ENCODE measurements at regions not wholly inside any gene's neighbourhood (a gene's known extent, or its start where the extent isn't known, plus 50 kb on each side); places are given as distances from the start of the nearest gene placed in this dataset.

GRCh38 chr3:59654123-59654479 is 604.3 kb upstream of the CFAP20DC start:
- TF ChIP-seq POLR2A (IDR thresholded peaks at IDR 0.05): no peak
- TF ChIP-seq, protein P1, sequence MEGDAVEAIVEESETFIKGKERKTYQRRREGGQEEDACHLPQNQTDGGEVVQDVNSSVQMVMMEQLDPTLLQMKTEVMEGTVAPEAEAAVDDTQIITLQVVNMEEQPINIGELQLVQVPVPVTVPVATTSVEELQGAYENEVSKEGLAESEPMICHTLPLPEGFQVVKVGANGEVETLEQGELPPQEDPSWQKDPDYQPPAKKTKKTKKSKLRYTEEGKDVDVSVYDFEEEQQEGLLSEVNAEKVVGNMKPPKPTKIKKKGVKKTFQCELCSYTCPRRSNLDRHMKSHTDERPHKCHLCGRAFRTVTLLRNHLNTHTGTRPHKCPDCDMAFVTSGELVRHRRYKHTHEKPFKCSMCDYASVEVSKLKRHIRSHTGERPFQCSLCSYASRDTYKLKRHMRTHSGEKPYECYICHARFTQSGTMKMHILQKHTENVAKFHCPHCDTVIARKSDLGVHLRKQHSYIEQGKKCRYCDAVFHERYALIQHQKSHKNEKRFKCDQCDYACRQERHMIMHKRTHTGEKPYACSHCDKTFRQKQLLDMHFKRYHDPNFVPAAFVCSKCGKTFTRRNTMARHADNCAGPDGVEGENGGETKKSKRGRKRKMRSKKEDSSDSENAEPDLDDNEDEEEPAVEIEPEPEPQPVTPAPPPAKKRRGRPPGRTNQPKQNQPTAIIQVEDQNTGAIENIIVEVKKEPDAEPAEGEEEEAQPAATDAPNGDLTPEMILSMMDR (IDR thresholded peaks at IDR 0.05): no peak

Data from heart left ventricle (tissue), 13 donors.